GM23248 (cell line): ENCODE measurements at regions not wholly inside any gene's neighbourhood (a gene's known extent, or its start where the extent isn't known, plus 50 kb on each side); places are given as distances from the start of the nearest gene placed in this dataset.

Source experiments
- EZH2 ChIP-seq: fragments of 200-600 bp; sonication (generic); IDR thresholded peaks from 2 replicates; pipeline ENCODE4 v1.6.1; 2018; ENCODE audit warnings: antibody characterized with exemption, mild to moderate bottlenecking; ENCODE audit not compliant: insufficient read depth, poor library complexity, severe bottlenecking
- EZH2phosphoT487 ChIP-seq: fragments of 200-600 bp; sonication (generic); IDR thresholded peaks from 2 replicates; pipeline ENCODE4 v1.6.1; 2018; ENCODE audit warnings: antibody characterized with exemption, moderate library complexity, mild to moderate bottlenecking, low read depth; ENCODE audit not compliant: insufficient read depth

DNA sequence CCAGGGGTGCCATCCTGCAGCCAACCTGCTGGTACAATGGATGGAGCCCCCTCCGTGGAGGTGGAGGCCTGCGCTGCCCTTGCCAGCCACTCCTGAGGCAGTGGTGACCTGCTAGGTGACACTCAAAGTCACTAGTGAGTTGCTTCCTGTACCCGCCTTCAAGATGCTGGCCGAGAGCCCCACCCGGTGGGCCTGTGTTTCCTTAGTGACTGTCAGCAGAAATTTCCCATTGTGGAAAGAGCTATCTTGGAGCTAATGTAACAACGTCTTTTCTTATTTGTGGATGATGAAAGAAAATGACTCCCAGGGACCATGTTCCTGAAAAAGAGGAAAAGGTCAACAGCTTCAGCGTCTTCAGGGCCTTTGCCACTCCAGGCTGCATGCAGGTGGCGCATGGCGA, 117.0 kb upstream of the BOD1 start:
- TF ChIP-seq EZH2phosphoT487 = no peak
- TF ChIP-seq EZH2 = no peak
